A549 (cell line): ENCODE measurements at regions not wholly inside any gene's neighbourhood (a gene's known extent, or its start where the extent isn't known, plus 50 kb on each side); places are given as distances from the start of the nearest gene placed in this dataset.

Source experiments
- ATAC-seq, 2 experiments: fragments of 200-7000 bp in 1 of 2; fragments of >200 bp in 1 of 2; cut with Nextera tagmentation in 1 of 2; cut with Tn5 transposase in 1 of 2; 3 replicates each; pipeline versions ENCODE4 v1.8.0 to v1.9.1; 2018 to 2020; ENCODE audit warnings: mild to moderate bottlenecking in 1 of 2, moderate library complexity in 1 of 2
- CTCF ChIA-PET: fragments of 300-600 bp; sonication (Branson Sonifier 250); formaldehyde crosslinking; extraction: SDS; loops from one replicate; lab custom pipeline; 2021; ENCODE audit warnings: antibody characterized with exemption, inconsistent platforms; lab: Yijun Ruan, JAX
- POLR2A ChIA-PET: fragments of 350-600 bp; formaldehyde crosslinking; extraction: SDS; loops from one replicate; lab custom pipeline; 2021; ENCODE audit warnings: antibody characterized with exemption, inconsistent platforms; lab: Yijun Ruan, JAX
- DNase-seq, 2 experiments: peaks; one replicate each; pipeline versions ENCODE4 v3.0.0 to v3.0.0-alpha.2; 2011 to 2016; ENCODE audit warnings: low read depth in 1 of 2, low spot score in 1 of 2
- FAIRE-seq: peaks from 2 replicates; lab custom pipeline; 2011; peaks lifted over from hg19 to GRCh38; lab: Jason Lieb, UNC
- H3K27ac ChIP-seq, 2 experiments: fragments of >200 bp; sonication (Bioruptor Twin); formaldehyde crosslinking; 3 replicates each; pipeline ENCODE4 v1.5.1; 2016 to 2017
- H3K4me1 ChIP-seq: fragments of >200 bp; sonication (Bioruptor Twin); formaldehyde crosslinking; 3 replicates; pipeline ENCODE4 v1.6.1; 2016
- H3K4me2 ChIP-seq: fragments of >200 bp; sonication (Bioruptor Twin); formaldehyde crosslinking; 3 replicates; pipeline ENCODE4 v1.6.1; 2016
- H3K4me3 ChIP-seq: fragments of >200 bp; sonication (Bioruptor Twin); formaldehyde crosslinking; 3 replicates; pipeline ENCODE4 v1.5.1; 2016
- H3K9me3 ChIP-seq: fragments of >200 bp; sonication (Bioruptor Twin); formaldehyde crosslinking; 3 replicates; pipeline ENCODE4 v1.6.1; 2016
- CBX8 ChIP-seq: fragments of 200-600 bp; sonication (generic); IDR thresholded peaks from 2 replicates; pipeline ENCODE4 v1.6.1; 2016
- CHD2 ChIP-seq: fragments of 150-350 bp; IDR thresholded peaks from 2 replicates; pipeline ENCODE4 v1.6.1; 2014; ENCODE audit warnings: low read length; ENCODE audit not compliant: partially characterized antibody
- EHF ChIP-seq: fragments of 250-450 bp; sonication (Bioruptor Pico); IDR thresholded peaks from 2 replicates; pipeline ENCODE4 v1.5.0; 2020; ENCODE audit warnings: mild to moderate bottlenecking
- FOSB ChIP-seq: fragments of 250-450 bp; sonication (Bioruptor Pico); IDR thresholded peaks from 2 replicates; pipeline ENCODE4 v1.5.0; 2020; ENCODE audit warnings: mild to moderate bottlenecking, moderate library complexity
- GATA3 ChIP-seq: IDR thresholded peaks from 2 replicates; pipeline ENCODE4 v1.6.1; 2012; ENCODE audit warnings: borderline replicate concordance
- HDAC2 ChIP-seq: fragments of 200-600 bp; sonication (generic); IDR thresholded peaks from 2 replicates; pipeline ENCODE4 v1.6.1; 2016
- HEYL ChIP-seq: fragments of 250-450 bp; sonication (Bioruptor Pico); IDR thresholded peaks from 2 replicates; pipeline ENCODE4 v1.8.0; 2021; ENCODE audit warnings: mild to moderate bottlenecking, moderate library complexity
- HOXA7 ChIP-seq: fragments of 250-450 bp; sonication (Bioruptor Pico); IDR thresholded peaks from 2 replicates; pipeline ENCODE4 v1.5.0; 2020; ENCODE audit warnings: mild to moderate bottlenecking, moderate library complexity
- HOXB13 ChIP-seq: fragments of 250-450 bp; sonication (Bioruptor Pico); IDR thresholded peaks from 2 replicates; pipeline ENCODE4 v1.5.0; 2020; ENCODE audit warnings: low read depth, mild to moderate bottlenecking, moderate library complexity
- HOXB5 ChIP-seq: fragments of 250-450 bp; sonication (Bioruptor Pico); IDR thresholded peaks from 2 replicates; pipeline ENCODE4 v1.5.0; 2020; ENCODE audit warnings: mild to moderate bottlenecking, moderate library complexity
- JUN ChIP-seq, 2 experiments: fragments of >200 bp; sonication (Bioruptor Twin); formaldehyde crosslinking; IDR thresholded peaks; 2 replicates in 1 of 2; 3 replicates in 1 of 2; pipeline ENCODE4 v1.6.1; 2016 to 2017
- KDM1A ChIP-seq: fragments of 200-600 bp; sonication (generic); IDR thresholded peaks from 2 replicates; pipeline ENCODE4 v1.6.1; 2016; ENCODE audit warnings: low read depth, mild to moderate bottlenecking
- KDM5A ChIP-seq: fragments of 200-600 bp; sonication (generic); IDR thresholded peaks from 2 replicates; pipeline ENCODE4 v1.6.1; 2016; ENCODE audit warnings: antibody characterized with exemption, mild to moderate bottlenecking
- MAFK ChIP-seq: fragments of 450-650 bp; IDR thresholded peaks from 2 replicates; pipeline ENCODE4 v1.6.1; 2014; ENCODE audit not compliant: partially characterized antibody
- NR3C1 ChIP-seq: fragments of >200 bp; sonication (Bioruptor Twin); formaldehyde crosslinking; IDR thresholded peaks from 3 replicates; pipeline ENCODE4 v1.6.1; 2017
- PHF8 ChIP-seq: fragments of 200-600 bp; sonication (generic); IDR thresholded peaks from 2 replicates; pipeline ENCODE4 v1.6.1; 2016; ENCODE audit warnings: low read depth, mild to moderate bottlenecking, antibody characterized with exemption, moderate library complexity, borderline replicate concordance
- RNF2 ChIP-seq: fragments of 200-600 bp; sonication (generic); IDR thresholded peaks from 2 replicates; pipeline ENCODE4 v1.6.1; 2016; ENCODE audit warnings: low read depth, mild to moderate bottlenecking, antibody characterized with exemption, moderate library complexity, borderline replicate concordance
- SREBF2 ChIP-seq: fragments of 450-650 bp; IDR thresholded peaks from 2 replicates; pipeline ENCODE4 v1.6.1; 2014; ENCODE audit warnings: mild to moderate bottlenecking, moderate library complexity
- TP53 ChIP-seq: fragments of 250-450 bp; sonication (Bioruptor Pico); IDR thresholded peaks from 2 replicates; pipeline ENCODE4 v1.5.0; 2021; ENCODE audit warnings: mild to moderate bottlenecking, moderate library complexity
- ZFP36 ChIP-seq: fragments of 450-650 bp; IDR thresholded peaks from 2 replicates; pipeline ENCODE4 v1.6.1; 2014; ENCODE audit warnings: borderline replicate concordance; ENCODE audit not compliant: partially characterized antibody
- ZSCAN20 ChIP-seq: fragments of 250-450 bp; sonication (Bioruptor Pico); IDR thresholded peaks from 2 replicates; pipeline ENCODE4 v1.8.0; 2022; ENCODE audit warnings: mild to moderate bottlenecking, moderate library complexity
- WGBS: methylation state at CpG from one replicate; pipeline ENCODE4 v1.1.6; 2017; ENCODE audit errors: missing lambda C conversion rate; 5-methylcytosine and 5-hydroxymethylcytosine counted together
- TF ChIP-seq, protein P1 (sequence below): fragments of 150-350 bp; IDR thresholded peaks from 2 replicates; pipeline ENCODE4 v1.6.1; 2014; ENCODE audit warnings: low read depth, mild to moderate bottlenecking, low read length
- TF ChIP-seq, protein P2 (sequence below): fragments of 250-450 bp; sonication (Bioruptor Pico); IDR thresholded peaks from 2 replicates; pipeline ENCODE4 v1.5.0; 2020; ENCODE audit warnings: low read depth, mild to moderate bottlenecking, moderate library complexity
- TF ChIP-seq, protein P3 (sequence below): IDR thresholded peaks from 2 replicates; pipeline ENCODE4 v1.6.1; 2012; ENCODE audit warnings: low read depth, borderline replicate concordance
- TF ChIP-seq, protein P4 (sequence below): fragments of >200 bp; sonication (Bioruptor Twin); formaldehyde crosslinking; IDR thresholded peaks from 2 replicates; pipeline ENCODE4 v1.6.1; 2016
- TF ChIP-seq, protein P5 (sequence below): IDR thresholded peaks from 2 replicates; pipeline ENCODE4 v1.6.1; 2012

- Histone ChIP-seq H3K4me2 (no peak overlapping the region), H3K27ac (no peak overlapping the region), H3K9me3 (no peaks in the 10 kb centered on the region; the same call in 2 of the 3 replicates), H3K4me1 (no peaks in the 10 kb centered on the region), H3K4me3 (no peak overlapping the region)
- ChIA-PET POLR2A (no interaction called here), CTCF (no interaction called here)
- FAIRE-seq (no peak), DNase-seq (no peak), ATAC-seq (no peak)
- TF ChIP-seq KDM5A (no peak), FOSB (CRISPR knock-in tag) (no peak), CBX8 (no peak), MAFK (no peak), EHF (no peak)
- TF ChIP-seq, protein P1, sequence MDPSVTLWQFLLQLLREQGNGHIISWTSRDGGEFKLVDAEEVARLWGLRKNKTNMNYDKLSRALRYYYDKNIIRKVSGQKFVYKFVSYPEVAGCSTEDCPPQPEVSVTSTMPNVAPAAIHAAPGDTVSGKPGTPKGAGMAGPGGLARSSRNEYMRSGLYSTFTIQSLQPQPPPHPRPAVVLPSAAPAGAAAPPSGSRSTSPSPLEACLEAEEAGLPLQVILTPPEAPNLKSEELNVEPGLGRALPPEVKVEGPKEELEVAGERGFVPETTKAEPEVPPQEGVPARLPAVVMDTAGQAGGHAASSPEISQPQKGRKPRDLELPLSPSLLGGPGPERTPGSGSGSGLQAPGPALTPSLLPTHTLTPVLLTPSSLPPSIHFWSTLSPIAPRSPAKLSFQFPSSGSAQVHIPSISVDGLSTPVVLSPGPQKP = no peak
- 41% methylated on average over 2 of the region's 2 CpGs for WGBS
These were observed 360.0 kb upstream of the DCN start for GRCh38 chr12:91542666-91543065.

DNA sequence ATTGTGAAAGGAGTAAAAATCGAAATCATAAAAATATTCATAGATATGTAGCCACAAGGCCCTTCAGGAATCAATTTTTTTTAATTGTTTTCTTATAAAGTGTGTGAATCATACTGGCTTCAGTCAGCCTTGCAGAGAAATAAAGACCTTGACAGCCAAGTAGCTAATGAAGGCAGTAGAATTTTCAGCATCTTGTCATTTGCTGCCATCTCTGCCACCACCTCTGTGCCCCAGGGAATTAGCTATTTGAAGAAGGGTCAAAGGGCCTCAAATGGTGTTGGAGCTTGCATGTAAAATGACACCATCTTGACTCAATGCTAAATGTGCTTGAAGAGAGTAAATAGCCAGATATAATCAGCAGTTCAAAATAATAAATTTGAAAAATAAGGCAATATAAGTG, 359.4 kb upstream of the DCN start:
- ATAC-seq = no peak
- Histone ChIP-seq H3K27ac (no peak overlapping the region), H3K4me2 (no peak overlapping the region), H3K4me1 (no peaks in the 10 kb centered on the region), H3K9me3 (no peaks in the 10 kb centered on the region; the same call in 2 of the 3 replicates), H3K4me3 (no peak overlapping the region)
- FAIRE-seq = no peak
- TF ChIP-seq HEYL (CRISPR knock-in tag) (no peak), ZSCAN20 (CRISPR knock-in tag) (no peak), HOXB13 (CRISPR knock-in tag) (no peak), TP53 (CRISPR knock-in tag) (no peak), HOXB5 (CRISPR knock-in tag) (no peak), MAFK (no peak), CHD2 (no peak), PHF8 (no peak), HOXA7 (CRISPR knock-in tag) (no peak), RNF2 (no peak), EHF (no peak), ZFP36 (no peak), JUN (IDR thresholded peaks at IDR 0.05) (no peak), KDM1A (no peak), GATA3 (no peak), SREBF2 (no peak)
- TF ChIP-seq, protein P2, sequence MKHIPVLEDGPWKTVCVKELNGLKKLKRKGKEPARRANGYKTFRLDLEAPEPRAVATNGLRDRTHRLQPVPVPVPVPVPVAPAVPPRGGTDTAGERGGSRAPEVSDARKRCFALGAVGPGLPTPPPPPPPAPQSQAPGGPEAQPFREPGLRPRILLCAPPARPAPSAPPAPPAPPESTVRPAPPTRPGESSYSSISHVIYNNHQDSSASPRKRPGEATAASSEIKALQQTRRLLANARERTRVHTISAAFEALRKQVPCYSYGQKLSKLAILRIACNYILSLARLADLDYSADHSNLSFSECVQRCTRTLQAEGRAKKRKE = no peak
- TF ChIP-seq, protein P3, sequence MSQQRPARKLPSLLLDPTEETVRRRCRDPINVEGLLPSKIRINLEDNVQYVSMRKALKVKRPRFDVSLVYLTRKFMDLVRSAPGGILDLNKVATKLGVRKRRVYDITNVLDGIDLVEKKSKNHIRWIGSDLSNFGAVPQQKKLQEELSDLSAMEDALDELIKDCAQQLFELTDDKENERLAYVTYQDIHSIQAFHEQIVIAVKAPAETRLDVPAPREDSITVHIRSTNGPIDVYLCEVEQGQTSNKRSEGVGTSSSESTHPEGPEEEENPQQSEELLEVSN = no peak
- CTCF ChIA-PET = no interaction called here
- POLR2A ChIA-PET = no interaction called here
- DNase-seq = no peak
- WGBS = 1% methylated on average over 1 of the region's 1 CpG

GRCh38 chr12:91538418-91538817, 355.8 kb upstream of the DCN start:
- H3K4me2 ChIP-seq = no peak overlapping the region
- H3K4me3 ChIP-seq = no peak overlapping the region
- DNase-seq (no peak), ATAC-seq (no peak)
- H3K4me1 ChIP-seq = no peaks in the 10 kb centered on the region
- CTCF ChIA-PET = no interaction called here
- POLR2A ChIA-PET = no interaction called here
- peaks cover 6% of the 10 kb centered on the region; the same call in 1 of the 3 replicates for H3K9me3 ChIP-seq
- 21% methylated on average over 4 of the region's 4 CpGs for WGBS
- no peak overlapping the region for H3K27ac ChIP-seq
- no peak for TF ChIP-seq TP53 (CRISPR knock-in tag)
- TF ChIP-seq KDM1A = no peak
- TF ChIP-seq, protein P4, sequence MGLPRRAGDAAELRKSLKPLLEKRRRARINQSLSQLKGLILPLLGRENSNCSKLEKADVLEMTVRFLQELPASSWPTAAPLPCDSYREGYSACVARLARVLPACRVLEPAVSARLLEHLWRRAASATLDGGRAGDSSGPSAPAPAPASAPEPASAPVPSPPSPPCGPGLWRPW = no peak
- TF ChIP-seq, protein P5, sequence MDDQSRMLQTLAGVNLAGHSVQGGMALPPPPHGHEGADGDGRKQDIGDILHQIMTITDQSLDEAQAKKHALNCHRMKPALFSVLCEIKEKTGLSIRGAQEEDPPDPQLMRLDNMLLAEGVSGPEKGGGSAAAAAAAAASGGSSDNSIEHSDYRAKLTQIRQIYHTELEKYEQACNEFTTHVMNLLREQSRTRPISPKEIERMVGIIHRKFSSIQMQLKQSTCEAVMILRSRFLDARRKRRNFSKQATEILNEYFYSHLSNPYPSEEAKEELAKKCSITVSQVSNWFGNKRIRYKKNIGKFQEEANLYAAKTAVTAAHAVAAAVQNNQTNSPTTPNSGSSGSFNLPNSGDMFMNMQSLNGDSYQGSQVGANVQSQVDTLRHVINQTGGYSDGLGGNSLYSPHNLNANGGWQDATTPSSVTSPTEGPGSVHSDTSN = no peak
- TF ChIP-seq NR3C1 = no peak
- TF ChIP-seq GATA3 = no peak
- no peak for TF ChIP-seq HDAC2
- TF ChIP-seq, all 56 proteins: peak for 0
- no peak for FAIRE-seq
